ENCODE measurements at regions not wholly inside any gene's neighbourhood (a gene's known extent, or its start where the extent isn't known, plus 50 kb on each side); places are given as distances from the start of the nearest gene placed in this dataset.
"Not testable (repeated sequence)": the region's sequence is repeated elsewhere in the genome, so short reads cannot be mapped to it uniquely, and the experiment has no call there.

DNA sequence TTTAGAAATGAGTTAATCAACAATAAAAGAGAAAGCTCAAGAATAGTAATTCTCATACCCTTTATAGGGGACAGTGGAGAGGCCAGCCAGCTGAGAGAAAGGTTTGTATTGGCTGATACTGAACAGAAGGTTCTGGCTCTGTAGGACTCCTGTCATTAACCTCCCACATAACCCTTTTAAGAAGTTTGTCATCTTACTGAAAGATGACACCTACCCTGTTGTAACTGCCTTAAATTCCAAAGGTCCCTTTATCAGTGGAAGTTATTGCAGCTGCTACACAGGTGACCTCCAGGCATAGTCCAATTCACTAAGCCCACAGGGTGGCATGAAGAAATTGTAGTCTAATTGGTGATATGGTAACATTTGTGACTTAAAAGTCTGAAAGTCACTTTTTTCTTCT is 790.1 kb downstream of the TENT5A start:
- POLR2A ChIA-PET = no interaction called here
- no peaks in the 10 kb centered on the region for H3K9me3 ChIP-seq (ENCODE audit: control insufficient read depth, insufficient read depth, low read depth, low read length)
- TF ChIP-seq ZSCAN23 (tag by site-specific recombination; IDR thresholded peaks at IDR 0.05) (no peak), ZNF701 (tag by site-specific recombination; IDR thresholded peaks at IDR 0.05) (no peak), TRIM28 (IDR thresholded peaks at IDR 0.05; ENCODE audit: borderline replicate concordance, low read length) (no peak), ZNF529 (tag by site-specific recombination; IDR thresholded peaks at IDR 0.05; ENCODE audit: insufficient replicate concordance) (no peak)
- TF ChIP-seq, protein P1, sequence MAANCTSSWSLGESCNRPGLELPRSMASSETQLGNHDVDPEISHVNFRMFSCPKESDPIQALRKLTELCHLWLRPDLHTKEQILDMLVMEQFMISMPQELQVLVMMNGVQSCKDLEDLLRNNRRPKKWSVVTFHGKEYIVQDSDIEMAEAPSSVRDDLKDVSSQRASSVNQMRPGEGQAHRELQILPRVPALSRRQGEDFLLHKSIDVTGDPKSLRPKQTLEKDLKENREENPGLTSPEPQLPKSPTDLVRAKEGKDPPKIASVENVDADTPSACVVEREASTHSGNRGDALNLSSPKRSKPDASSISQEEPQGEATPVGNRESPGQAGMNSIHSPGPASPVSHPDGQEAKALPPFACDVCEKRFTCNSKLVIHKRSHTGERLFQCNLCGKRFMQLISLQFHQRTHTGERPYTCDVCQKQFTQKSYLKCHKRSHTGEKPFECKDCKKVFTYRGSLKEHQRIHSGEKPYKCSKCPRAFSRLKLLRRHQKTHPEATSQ (tag by site-specific recombination; IDR thresholded peaks at IDR 0.05) = no peak
- no peaks in the 10 kb centered on the region for H3K4me1 ChIP-seq (ENCODE audit: control insufficient read depth, insufficient read depth, low read length)
- CTCF ChIA-PET = no interaction called here
- H3K36me3 ChIP-seq (ENCODE audit: control insufficient read depth in 2 of 2, insufficient read depth in 1 of 2, low read length in 2 of 2) = no peaks in the 10 kb centered on the region
- H3K27ac ChIP-seq (ENCODE audit: extremely low read depth, low read depth, low read length) = no peak overlapping the region
- H3K4me3 ChIP-seq (ENCODE audit: low read depth, low read length) = no peak overlapping the region

DNA sequence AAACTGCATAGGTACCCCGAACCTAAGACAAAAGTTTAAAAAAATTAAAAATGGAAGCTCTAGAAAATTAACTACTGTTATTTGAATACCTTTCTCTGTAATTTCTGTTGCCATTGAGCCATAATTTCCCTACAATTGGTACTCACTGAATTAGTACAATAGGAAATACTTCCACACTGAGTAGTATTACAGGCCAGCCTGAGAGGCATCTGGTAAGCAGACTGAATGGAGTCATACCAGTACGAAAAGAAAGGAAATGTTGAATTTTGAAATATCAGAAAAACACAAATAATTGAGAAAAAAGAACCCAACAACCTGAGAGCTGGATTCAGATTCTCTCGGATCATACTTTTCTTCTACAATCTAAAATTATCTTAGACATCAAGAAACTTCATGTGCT is 791.3 kb downstream of the TENT5A start:
- no peak overlapping the region for H3K4me3 ChIP-seq (ENCODE audit: low read depth, low read length)
- no peaks in the 10 kb centered on the region for H3K9me3 ChIP-seq (ENCODE audit: control insufficient read depth, insufficient read depth, low read depth, low read length)
- ChIA-PET POLR2A (no interaction called here), CTCF (interaction anchor here (0.5 kb wide), 1 partner anchor 791 kb away, joined by 3 read pairs; the partner anchor contains the start of gene TENT5A)
- no peaks in the 10 kb centered on the region for H3K4me1 ChIP-seq (ENCODE audit: control insufficient read depth, insufficient read depth, low read length)
- TF ChIP-seq ZNF530 (tag by site-specific recombination; IDR thresholded peaks at IDR 0.05; ENCODE audit: low read depth) (no peak), ZNF223 (tag by site-specific recombination; IDR thresholded peaks at IDR 0.05) (no peak), ZNF354C (tag by site-specific recombination; IDR thresholded peaks at IDR 0.05; ENCODE audit: borderline replicate concordance, low read depth) (no peak)
- no peak overlapping the region for H3K27ac ChIP-seq (ENCODE audit: extremely low read depth, low read depth, low read length)
- no peaks in the 10 kb centered on the region for H3K36me3 ChIP-seq (ENCODE audit: control insufficient read depth in 2 of 2, insufficient read depth in 1 of 2, low read length in 2 of 2)

DNA sequence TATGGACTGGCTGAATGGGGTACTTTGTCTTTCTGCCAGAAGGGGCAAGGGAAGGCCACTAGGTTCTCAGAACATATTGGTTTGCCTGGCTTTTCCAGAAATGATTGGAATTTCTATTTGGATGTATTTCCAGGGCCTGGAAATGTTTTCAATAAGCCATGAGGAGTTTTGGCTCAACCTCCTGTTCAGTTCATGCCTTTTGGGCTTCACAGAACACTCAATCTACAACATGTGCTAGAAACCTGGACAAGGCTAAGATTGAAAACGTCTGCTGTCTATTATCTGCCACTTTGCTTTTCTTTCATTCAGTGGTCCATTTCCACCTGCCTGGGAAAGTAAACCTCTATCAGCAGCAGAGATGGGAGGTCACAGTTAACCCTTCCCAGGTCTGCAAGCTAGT is 793.4 kb downstream of the TENT5A start:
- H3K4me3 ChIP-seq (ENCODE audit: low read depth, low read length) = no peak overlapping the region
- TF ChIP-seq, protein P2, sequence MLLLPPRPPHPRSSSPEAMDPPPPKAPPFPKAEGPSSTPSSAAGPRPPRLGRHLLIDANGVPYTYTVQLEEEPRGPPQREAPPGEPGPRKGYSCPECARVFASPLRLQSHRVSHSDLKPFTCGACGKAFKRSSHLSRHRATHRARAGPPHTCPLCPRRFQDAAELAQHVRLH (tag by site-specific recombination; IDR thresholded peaks at IDR 0.05) = no peak
- no peak for TF ChIP-seq ZBTB20 (tag by site-specific recombination; IDR thresholded peaks at IDR 0.05)
- no peaks in the 10 kb centered on the region for H3K36me3 ChIP-seq (ENCODE audit: control insufficient read depth in 2 of 2, insufficient read depth in 1 of 2, low read length in 2 of 2)
- no peaks in the 10 kb centered on the region for H3K9me3 ChIP-seq (ENCODE audit: control insufficient read depth, insufficient read depth, low read depth, low read length)
- no peak overlapping the region for H3K27ac ChIP-seq (ENCODE audit: extremely low read depth, low read depth, low read length)
- no peaks in the 10 kb centered on the region for H3K4me1 ChIP-seq (ENCODE audit: control insufficient read depth, insufficient read depth, low read length)
- ChIA-PET CTCF (no interaction called here), POLR2A (no interaction called here)

DNA sequence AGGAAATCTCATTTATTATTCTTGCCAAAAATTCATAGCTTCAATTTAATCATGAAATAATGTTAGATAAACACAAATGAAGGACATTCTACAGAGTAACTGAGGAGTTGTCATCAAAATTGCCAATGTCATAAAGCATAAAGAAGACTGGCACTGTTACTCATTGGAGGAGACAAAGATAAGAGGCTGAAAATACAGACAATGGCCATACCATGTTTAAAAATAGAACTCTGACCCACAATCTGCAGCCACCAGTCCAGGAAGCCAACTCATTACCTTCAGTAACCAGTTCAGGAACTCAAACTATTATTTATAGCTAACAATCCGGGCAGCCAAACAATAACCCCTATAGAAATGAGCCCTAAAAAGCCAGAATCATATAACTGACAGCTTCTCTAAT is 795.6 kb downstream of the TENT5A start:
- ChIA-PET POLR2A (no interaction called here), CTCF (interaction anchor here (0.7 kb wide), 1 partner anchor 441 kb away, joined by 3 read pairs; no protein-coding TSS in a partner anchor)
- TF ChIP-seq ZNF768 (tag by site-specific recombination; IDR thresholded peaks at IDR 0.05) (no peak), ZNF302 (tag by site-specific recombination; IDR thresholded peaks at IDR 0.05; ENCODE audit: low read depth) (no peak), REPIN1 (tag by site-specific recombination; IDR thresholded peaks at IDR 0.05; ENCODE audit: low read depth) (no peak), ZNF677 (tag by site-specific recombination; IDR thresholded peaks at IDR 0.05) (no peak), ZNF791 (tag by site-specific recombination; IDR thresholded peaks at IDR 0.05) (no peak), ZBTB21 (tag by site-specific recombination; IDR thresholded peaks at IDR 0.05) (no peak), ZNF202 (tag by site-specific recombination; IDR thresholded peaks at IDR 0.05; ENCODE audit: borderline replicate concordance) (no peak), ZBTB48 (tag by site-specific recombination; IDR thresholded peaks at IDR 0.05) (no peak), ZNF664 (tag by site-specific recombination; IDR thresholded peaks at IDR 0.05) (no peak), ZNF560 (tag by site-specific recombination; IDR thresholded peaks at IDR 0.05; ENCODE audit: borderline replicate concordance) (no peak), YY1 (tag by site-specific recombination; IDR thresholded peaks at IDR 0.05) (no peak), ZNF214 (tag by site-specific recombination; IDR thresholded peaks at IDR 0.05; ENCODE audit: borderline replicate concordance) (no peak), KLF10 (tag by site-specific recombination; IDR thresholded peaks at IDR 0.05) (no peak)
- TF ChIP-seq, protein P3, sequence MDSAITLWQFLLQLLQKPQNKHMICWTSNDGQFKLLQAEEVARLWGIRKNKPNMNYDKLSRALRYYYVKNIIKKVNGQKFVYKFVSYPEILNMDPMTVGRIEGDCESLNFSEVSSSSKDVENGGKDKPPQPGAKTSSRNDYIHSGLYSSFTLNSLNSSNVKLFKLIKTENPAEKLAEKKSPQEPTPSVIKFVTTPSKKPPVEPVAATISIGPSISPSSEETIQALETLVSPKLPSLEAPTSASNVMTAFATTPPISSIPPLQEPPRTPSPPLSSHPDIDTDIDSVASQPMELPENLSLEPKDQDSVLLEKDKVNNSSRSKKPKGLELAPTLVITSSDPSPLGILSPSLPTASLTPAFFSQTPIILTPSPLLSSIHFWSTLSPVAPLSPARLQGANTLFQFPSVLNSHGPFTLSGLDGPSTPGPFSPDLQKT (IDR thresholded peaks at IDR 0.05; ENCODE audit: borderline replicate concordance, low read depth, low read length) = no peak
- no peak overlapping the region for H3K27ac ChIP-seq (ENCODE audit: extremely low read depth, low read depth, low read length)
- no peaks in the 10 kb centered on the region for H3K9me3 ChIP-seq (ENCODE audit: control insufficient read depth, insufficient read depth, low read depth, low read length)
- H3K4me1 ChIP-seq (ENCODE audit: control insufficient read depth, insufficient read depth, low read length) = no peaks in the 10 kb centered on the region
- H3K4me3 ChIP-seq (ENCODE audit: low read depth, low read length) = no peak overlapping the region
- H3K36me3 ChIP-seq (ENCODE audit: control insufficient read depth in 2 of 2, insufficient read depth in 1 of 2, low read length in 2 of 2) = no peaks in the 10 kb centered on the region

DNA sequence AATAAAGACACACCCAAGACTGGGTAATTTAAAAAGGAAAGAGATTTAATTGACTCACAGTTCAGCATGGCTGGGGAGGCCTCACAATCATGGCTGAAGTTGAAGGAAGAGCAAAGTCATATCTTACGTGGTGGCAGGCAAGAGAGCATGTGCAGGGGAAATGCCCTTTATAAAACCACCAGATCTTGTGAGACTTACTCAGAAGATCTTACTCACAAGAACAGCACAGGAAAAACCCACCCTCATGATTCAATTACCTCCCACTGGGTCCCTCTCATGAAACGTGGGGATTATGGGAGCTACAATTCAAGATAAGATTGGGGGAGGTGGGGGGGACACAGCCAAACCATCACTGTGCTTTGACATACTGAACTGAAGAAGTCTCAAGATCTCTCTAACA is 800.0 kb downstream of the TENT5A start:
- H3K27ac ChIP-seq (ENCODE audit: extremely low read depth, low read depth, low read length); H3K4me3 ChIP-seq (ENCODE audit: low read depth, low read length); H3K36me3 ChIP-seq (ENCODE audit: control insufficient read depth in 2 of 2, insufficient read depth in 1 of 2, low read length in 2 of 2); POLR2A ChIA-PET; H3K4me1 ChIP-seq (ENCODE audit: control insufficient read depth, insufficient read depth, low read length); H3K9me3 ChIP-seq (ENCODE audit: control insufficient read depth, insufficient read depth, low read depth, low read length); CTCF ChIA-PET: not testable (repeated sequence)
